GM21723 (cell line): ENCODE measurements at regions not wholly inside any gene's neighbourhood (a gene's known extent, or its start where the extent isn't known, plus 50 kb on each side); places are given as distances from the start of the nearest gene placed in this dataset.
"Not testable (repeated sequence)": the region's sequence is repeated elsewhere in the genome, so short reads cannot be mapped to it uniquely, and the experiment has no call there.

Experiments
- ATAC-seq: cut with Tn5 transposase; IDR thresholded peaks from one replicate; pipeline ENCODE4 v1.9.1; 2021; ENCODE audit warnings: mild to moderate bottlenecking, moderate library complexity; ENCODE audit not compliant: unreplicated experiment

- no peak for ATAC-seq
Observed at GRCh38 chr7:69540287-69540686, 58.0 kb upstream of the AUTS2 start.

DNA sequence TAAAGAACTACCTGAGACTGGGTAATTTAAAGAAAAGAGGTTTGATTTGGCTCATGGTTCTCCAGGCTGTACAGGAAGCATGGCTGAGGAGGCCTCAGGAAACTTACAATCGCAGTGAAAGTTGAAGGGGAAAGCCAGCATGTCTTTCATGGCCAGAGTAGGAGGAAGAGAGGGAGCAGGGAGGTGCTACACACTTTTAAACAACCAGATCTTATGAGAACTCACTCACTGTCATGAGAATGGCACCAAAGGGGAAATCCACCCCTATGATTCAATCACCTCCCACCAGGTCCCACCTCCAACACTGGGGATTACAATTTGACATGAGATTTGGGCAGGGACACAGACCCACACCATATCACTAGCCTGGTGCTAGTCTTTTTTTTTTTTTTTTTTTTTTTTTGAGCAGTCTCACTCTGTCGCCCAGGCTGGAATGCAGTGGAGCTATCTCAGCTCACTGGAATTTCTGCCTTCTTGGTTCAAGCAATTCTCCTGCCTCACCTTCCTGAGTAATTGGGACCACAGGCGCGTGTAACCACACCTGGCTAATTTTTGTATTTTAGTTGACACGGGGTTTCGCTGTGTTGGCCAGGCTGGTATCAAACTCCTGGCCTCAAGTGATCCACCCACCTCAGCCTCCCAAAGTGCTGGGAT, 56.4 kb upstream of the AUTS2 start:
- ATAC-seq = not testable (repeated sequence)

- no peak for ATAC-seq
Observed at GRCh38 chr7:69545175-69545574, 53.1 kb upstream of the AUTS2 start.
